ENCODE measurements at regions not wholly inside any gene's neighbourhood (a gene's known extent, or its start where the extent isn't known, plus 50 kb on each side); places are given as distances from the start of the nearest gene placed in this dataset.

DNA sequence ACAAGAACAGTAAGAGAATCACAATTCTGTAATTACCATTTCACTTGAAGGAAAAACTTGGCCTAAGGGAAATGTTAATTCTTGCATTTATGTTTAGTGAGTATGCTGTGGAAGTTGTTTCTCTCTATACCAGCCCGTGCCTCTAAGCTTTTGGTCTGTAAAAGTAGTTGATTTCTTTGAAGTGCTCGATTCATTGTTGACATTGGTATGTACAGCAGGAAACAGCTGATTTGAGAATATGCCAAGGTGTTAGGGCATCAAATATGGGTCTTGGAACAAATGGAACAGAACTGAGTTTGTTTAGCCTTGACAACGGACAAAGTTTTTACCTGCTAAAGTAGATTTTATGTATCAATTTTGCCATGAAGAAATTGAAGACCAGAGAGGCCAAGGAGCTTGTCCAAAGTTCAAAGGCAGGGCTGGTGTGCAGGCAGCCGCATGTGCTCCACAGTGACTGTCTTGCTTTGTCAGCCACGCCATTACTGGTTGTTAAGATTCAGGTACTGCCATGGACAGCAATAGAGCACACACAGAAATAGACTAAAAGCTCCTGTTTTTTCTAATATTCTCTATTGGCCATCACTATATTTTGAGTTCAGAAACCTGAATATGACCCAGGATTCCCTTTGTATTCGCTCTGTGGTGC, 75.5 kb upstream of the TLR3 start:
- no peak for DNase-seq

DNA sequence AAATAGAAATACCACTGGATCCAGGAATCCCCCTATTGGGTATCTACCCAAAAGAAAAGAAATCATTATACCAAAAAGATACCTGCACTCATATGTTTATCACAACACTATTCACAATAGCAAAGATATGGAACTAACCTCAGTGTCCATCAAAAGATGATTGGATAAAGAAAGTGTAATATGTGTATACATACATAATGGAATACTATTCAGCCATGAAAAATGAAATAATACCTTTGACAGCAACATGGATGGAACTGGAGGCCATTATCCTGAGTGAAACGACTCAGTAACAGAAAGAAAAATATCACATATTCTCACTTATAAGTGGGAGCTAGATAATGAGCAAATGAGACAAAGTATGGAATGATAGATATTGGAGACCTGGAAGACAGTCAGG, 74.2 kb upstream of the TLR3 start:
- no peak for DNase-seq

DNA sequence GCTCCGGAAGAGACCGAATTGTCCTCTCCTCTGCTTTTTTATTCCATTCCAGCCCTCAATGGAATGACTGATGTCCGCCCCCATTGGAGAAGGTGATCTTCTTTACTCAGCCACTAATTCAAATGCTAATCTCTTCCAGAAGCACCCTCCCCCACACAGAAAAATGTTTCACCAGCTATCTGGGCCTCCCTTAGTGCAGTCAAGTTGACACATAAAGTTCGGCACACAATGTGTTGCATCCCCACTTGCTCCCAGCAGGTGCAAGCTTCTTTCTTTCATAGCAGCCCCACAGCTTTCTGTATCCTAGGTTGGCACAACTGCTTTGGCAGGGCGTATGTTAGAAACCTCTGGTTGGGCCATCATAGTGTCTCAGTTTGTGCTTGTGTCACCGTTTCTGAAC, 73.3 kb upstream of the TLR3 start:
- DNase-seq = no peak

DNA sequence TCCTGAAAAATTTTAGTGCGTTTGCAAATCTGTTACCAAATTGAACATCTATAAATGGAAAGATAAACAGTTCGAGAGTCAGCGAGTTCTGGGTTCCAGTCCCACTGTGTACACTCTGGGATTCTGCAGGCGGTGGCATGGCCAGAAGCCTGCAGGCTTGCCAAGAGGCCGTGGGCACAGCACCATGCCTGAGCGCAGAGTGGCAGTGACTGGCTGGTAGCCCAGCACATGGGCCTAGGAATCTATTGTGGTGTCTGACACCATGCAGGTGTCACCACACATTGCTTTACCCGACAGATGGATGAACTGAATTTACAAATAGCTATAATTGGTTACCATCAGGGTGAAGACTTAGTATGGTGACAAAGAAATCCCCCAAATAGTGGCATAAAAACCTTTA, 71.7 kb upstream of the TLR3 start:
- no peak for DNase-seq

DNA sequence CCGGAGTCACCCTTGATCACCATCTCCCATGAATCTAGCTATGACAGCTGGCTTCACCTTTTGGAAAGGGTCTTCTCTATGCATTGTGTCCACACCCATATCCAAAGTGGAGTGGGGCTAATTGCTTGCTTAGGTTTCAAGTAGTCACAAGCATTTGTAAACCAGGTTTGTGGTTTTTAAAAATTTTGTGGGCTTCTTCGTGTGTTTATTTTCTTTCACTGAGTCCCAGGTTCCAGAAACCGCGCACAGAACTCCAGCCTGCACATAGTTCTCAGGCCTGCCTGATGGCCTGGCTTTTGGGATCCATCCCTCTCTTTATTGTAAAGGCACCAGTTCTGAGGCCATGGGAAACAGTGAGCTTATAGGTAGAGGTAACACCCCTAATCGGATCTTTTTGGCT, 70.2 kb upstream of the TLR3 start:
- no peak for DNase-seq

DNA sequence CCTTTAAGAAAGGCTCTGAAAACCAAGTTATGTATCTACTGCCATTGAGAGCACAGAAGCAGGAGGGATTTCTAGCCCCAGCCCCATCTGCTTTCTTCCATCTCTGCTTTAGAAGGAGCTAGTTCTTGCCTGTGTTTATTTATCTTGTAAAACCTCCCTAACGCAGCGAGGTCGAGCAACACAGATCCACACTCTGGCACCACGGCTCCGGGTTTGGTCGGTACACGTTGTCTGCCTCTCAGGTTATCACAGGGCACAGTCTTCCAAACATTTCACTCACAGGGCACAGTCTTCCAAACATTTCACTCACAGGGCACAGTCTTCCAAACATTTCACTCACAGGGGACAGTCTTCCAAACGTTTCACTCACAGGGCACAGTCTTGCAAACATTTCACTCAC, 69.7 kb upstream of the TLR3 start:
- no peak for DNase-seq

DNA sequence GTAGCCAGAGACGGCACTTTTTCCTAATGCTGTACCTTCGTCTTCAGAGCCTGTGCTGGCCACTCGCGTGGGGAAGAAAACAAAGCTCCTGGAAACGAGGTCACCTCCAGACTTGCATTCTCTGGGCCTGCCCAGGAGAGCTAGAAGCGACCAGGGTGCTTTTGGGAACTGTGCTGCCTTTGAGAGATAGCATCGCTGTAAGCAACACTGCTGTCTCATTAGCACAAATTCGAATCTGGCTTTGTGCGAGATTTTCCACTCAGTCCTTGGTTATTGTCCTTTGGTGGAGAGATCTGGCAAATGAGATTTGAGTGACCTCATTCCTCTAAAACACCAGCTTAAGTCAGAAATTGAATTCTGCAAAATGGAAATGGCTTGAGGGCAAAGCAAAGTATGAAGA, 66.1 kb upstream of the TLR3 start:
- no peak for DNase-seq

DNA sequence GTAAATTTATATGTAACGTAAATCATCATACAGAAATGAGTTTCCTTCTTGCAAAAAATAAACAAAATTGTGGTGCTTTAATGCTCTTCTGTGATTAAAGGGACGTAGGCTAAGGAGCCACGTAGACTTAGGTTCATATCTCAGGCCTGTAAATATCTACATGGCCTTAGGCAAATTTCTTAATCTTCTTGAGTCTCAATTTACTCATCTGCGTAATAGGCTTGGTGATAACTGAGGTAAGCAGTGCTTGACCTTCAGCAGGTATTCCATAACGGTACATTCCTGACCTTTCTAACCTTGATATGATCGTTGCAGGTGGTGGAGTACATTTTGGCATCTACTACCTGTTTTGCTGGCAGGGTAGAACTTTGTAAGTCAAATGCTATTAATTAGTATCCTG, 65.2 kb upstream of the TLR3 start:
- no peak for DNase-seq

DNA sequence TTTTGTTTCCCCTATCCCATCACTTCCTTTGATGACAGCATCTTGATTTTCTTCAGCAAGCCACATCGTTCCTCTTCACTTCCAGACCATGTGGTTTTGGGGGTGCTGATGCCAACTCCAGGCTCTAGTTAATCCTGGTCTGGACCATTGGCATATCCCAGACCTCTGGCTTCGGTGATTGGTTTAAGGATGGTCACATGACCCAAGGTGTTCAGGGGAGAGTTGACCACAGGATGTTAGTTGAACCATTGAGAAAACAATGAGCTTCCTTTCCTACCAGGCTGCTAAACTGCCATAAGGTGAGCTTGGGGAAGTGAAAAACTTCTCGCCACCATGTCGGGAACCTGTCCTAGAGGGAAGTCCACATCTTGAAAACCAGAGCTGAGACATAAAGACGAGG, 60.9 kb upstream of the TLR3 start:
- DNase-seq = no peak

DNA sequence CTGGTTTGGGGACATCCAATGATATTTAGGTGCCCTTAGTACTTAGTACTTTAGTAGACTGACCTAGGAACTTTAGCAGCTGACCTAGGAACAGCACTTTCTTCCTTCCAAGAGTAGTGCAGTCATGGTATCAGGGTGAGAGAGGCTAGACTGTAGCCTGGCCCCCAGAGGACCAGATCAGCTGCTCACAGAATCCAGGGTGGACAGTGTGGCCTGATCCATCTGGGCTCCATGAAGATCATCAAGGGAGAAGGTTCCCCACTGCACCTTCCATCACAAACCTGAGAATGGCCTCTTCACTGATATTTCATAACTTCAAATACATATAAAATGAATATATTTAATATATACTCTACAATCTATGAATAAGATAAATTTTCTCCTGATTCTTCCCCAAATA, 59.0 kb upstream of the TLR3 start:
- DNase-seq = no peak

DNA sequence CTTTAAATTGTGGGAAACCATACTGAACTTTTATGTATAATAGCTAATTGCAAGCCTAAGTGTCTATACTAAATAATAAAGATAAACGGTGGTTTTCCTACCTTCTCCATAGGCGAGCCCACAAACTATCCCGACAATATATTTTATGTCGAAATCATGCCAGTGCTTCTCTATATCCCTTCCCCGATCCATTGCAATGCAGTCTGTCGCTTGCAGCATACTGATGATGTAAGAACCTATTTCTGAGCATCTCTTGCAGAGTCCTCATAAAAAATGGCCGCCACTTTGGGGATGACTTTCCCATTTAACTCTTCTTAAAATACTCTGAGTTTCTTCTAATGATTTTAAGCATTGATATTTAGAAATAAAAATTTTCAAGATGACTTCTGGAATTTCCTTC, 58.1 kb upstream of the TLR3 start:
- DNase-seq = no peak

DNA sequence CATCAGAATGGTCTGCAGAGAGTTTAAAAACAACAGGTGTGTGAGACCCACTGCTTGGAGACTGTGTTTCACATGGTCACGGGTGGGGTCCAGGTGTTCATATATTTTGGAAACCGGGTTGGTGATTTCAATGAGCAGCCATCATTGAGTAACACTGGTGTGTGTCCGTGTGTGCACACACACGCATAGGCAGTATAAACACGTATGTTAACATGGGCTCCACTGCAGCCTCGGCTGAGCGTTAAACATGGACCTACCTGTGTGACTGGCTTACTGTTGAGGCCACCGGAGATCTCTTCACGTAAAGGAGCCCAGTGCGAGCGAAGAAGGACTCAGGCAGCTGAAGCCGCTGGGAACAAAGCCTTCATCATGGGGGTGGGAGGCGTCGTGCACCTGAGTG, 56.9 kb upstream of the TLR3 start:
- DNase-seq = no peak

DNA sequence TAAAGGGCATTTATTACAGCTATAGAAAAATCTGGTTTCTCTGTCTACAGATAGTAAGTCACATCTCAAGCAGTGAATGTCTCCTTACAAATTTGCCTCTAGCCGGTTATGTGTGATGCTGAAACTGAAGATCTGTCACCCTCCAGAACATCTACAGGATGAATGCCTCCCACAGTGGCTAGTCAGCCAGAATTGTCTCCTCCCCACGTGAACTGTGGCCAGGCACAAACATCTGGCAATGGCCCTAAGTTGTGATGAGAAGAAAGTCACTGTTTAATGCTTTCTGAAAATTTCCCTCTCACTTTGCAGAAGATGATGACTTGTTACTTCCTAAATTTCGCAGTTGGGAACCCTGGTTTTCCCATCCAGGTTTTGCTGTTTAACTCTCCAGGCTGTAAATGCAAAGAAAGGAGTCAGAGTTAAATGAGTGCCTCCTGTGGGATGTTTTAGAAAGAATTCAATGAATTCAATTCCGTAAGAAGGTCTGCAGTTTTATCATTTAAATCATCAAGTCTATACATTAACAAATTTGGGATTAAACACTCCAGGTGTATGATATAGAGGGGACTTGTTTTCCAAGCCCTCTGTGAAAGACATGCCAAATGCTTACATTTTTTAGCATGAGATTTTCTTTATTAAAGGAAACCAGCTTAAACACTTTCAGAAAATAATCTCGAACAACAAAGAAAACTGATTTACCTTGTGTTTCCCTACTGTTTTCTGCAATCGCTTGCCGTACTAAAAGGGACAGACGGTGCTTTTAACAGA, 55.4 kb upstream of the TLR3 start:
- DNase-seq = no peak

DNA sequence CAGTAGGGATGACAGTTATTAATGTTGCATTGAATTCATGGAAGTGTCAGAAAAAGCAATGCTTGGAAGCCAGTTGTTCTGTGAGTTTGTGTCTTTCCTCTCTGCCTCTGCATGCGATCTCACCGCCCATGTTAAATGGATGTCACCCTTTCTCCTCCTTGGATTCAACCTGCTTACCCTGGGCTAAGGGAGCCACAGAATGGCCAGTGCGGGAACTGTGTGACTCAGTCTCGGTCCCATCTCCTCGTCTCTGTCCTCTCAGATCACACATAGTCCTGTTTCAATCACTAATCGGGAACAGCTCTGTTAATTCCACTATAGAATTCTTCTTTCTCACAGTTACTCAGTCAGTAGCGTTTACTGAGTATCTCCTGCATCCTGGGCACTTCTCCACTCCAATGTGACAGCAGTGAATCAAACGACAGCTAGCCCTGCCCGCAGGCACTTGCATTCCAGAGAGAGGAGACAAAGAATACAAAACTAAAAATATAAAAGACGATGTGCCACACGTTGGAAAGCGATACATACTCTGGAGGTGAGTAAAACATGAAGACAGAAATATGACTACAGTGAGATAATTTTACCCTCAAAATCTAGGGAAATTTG, 53.6 kb upstream of the TLR3 start:
- no peak for DNase-seq

DNA sequence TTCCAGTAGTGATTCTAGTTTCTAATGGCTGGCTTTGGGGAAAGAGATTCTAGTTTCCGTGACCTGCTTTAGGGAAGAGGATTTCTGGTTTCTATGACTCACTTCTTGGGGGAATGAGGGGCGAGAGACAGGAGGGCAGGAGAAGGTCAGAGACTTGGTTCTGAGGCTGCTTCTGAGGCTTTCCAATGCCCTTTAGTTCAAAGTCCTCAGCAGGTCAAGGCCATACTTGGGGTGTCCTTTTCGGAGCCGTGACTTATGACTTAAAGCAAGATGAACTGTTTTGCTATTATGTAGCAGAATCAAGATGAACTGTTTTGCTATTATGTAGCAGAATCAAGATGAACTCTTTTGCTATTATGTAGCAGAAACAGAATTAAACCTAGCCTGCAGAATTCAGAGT, 52.2 kb upstream of the TLR3 start:
- DNase-seq = no peak

DNA sequence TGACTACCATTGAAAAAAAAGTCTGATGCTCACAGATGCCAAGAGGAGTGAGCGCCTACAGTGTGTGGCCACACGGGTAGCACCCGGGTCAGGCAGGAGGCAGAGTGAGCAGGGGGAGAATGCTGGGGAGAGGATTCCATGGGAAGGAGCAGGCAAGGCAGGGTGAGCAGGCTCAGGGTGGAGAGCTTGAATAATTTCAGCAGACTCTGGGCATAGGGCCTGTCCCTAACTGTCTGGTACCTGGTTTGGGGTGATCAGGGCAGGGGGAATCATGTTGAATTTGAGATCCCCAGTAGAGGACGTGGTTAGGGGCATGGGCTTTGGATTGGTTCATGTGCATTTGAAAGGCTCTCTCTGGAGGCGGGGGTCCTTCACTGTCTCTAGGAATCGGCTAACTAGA, 51.2 kb upstream of the TLR3 start:
- DNase-seq = no peak

DNA sequence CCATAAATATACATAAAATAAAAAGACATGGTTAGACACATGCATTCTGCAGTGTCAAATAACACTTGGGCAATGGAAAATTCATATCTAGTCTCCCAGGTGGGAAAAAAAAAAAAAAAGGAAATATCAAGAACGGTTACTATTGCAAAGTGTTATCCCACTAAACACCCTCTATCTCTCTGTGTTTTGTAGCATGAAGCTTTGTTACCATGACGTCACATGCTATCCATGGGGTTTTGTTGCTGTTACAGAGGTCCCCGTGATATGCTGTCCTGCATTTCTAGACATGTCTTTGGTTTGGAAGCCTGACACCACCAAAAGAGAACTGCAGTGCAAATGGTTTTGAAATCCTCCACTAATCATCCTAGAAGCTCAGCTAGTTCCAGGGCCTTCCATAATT, 50.7 kb upstream of the TLR3 start:
- no peak for DNase-seq

DNA sequence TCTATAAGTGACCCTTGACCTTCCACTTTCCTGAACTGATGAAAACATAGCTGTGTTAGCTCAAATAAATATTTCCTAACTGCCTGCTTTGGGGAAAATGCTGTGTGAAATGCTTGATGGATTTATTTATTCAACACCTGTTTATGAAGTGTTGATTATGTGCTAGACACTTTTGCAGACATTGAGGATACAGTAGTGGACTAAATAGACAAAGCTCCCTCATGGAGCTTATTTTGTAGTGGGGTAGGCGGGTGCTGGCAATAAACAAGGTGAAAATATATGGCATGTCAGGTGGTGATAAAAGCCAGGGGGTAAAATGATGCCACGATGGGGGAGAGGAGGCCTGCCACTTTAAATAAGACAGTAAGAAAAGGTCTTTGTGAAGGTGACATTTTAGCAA, 50.2 kb upstream of the TLR3 start:
- no peak for DNase-seq
